GM21723 (cell line): ENCODE measurements at regions not wholly inside any gene's neighbourhood (a gene's known extent, or its start where the extent isn't known, plus 50 kb on each side); places are given as distances from the start of the nearest gene placed in this dataset.
"Not testable (repeated sequence)": the region's sequence is repeated elsewhere in the genome, so short reads cannot be mapped to it uniquely, and the experiment has no call there.

Source experiments
- ATAC-seq: cut with Tn5 transposase; IDR thresholded peaks from one replicate; pipeline ENCODE4 v1.9.1; 2021; ENCODE audit warnings: mild to moderate bottlenecking, moderate library complexity; ENCODE audit not compliant: unreplicated experiment

DNA sequence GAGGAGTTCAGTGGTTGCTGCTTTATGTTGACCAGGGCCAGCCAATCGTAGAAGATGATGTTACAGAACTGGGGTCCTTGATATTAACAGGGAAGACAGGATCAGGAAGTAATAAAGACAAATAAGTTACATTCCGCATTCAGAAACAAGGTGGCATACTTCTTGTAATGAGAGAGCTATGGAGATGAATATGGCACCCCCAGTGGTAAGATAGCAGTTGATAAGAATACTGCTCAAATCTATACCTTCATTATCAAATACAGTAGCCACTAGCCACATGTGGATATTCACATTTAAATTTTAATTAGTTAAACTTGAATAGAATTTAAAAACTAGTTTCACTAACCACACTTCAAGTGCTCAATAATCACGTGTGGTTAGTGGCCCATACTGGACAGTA is 290.4 kb upstream of the RBMS1 start:
- no peak for ATAC-seq

DNA sequence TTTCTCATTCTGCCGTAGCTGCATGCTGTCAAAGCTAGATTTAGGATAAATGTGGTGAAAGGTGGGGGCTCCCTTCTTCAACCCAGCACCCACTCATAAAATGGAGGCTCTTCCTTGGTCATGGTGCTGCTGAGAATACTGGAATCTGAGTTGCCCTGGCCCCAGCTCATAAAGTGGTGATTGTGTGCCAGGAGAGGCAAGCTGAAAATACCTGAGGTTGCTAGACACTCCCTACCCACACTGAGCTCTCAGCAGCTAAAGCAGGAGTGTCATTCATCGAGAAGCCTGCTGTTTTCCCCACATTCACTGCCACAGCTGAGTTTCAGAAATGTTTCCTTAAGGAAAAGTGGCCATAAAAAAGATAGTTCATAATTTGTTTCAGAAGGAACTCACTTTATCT is 297.1 kb upstream of the RBMS1 start:
- ATAC-seq: no peak

DNA sequence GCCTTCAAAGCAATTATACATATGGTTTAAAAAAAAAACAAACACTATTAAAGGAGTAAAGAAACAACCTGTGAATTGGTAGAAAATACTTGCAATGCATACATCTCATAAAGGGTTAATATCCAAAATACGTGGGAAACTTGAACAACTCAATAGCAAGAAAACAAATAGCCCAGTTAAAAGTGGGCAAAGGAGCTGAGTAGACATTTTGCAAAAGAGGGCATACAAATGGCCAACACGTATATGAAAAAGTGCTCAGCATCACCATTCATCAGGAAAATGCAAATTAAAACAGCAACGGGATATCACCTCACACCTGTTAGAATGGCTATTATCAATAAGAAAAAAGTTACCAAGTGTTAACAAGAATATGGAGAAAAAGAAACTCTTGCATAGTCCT is 298.3 kb upstream of the RBMS1 start:
- ATAC-seq: no peak

DNA sequence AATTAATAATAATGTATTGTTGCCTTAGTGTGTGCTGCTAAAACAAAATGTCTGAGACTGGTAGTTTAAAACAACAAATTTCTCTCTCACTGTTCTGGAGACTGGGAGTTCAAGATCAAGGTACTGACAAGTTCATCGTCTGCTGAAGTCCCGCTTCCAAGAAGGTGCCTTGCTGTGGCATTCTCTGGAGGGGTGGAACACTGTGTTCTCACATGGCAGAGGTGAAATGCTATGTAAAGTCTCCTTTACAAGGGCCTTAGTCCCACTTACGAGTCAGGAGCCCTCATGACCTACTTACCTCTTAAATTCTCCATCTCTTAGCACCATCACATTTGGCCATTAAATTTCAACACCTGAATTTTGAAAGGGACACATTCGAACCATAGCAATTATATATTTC is 299.2 kb upstream of the RBMS1 start:
- ATAC-seq: no peak

- ATAC-seq: no peak
These were observed 301.3 kb upstream of the RBMS1 start for GRCh38 chr2:160794926-160795325.

GRCh38 chr2:160803881-160804280 is 310.3 kb upstream of the RBMS1 start:
- ATAC-seq: no peak

- no peak for ATAC-seq
These were observed 316.8 kb upstream of the RBMS1 start for GRCh38 chr2:160810406-160810805.

DNA sequence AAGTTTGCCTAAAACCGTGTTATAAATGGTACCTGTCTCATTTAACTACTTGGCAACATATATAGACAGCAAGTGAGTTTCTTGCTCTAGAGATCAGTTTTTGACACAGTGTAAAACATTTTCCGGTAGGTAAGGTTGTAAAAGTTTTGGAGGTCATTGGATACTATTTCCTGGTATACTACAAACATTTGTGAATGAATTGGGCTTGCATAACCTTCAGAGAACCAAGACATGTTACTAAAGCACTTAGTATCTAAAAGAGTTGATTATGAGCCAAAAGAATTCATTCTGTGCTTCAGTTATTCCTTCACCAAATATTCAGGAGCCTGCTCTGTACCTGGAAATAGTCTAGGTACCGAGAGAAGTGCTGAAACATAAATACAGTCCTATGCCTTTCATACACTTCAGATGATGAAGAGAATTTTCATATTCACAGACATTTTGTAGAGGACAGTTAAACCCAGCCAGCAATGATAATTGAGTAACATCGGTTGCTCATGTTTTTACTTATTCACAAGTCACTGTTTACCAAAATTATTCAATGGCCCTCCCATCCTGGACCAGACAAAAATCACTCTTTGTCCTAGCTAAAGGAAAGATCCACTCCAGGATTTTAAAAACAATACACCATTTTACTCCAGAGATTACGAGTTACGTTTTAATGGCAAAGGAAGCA is 319.4 kb upstream of the RBMS1 start:
- no peak for ATAC-seq

- no peak for ATAC-seq
These were observed 319.9 kb upstream of the RBMS1 start for GRCh38 chr2:160813506-160813858.

DNA sequence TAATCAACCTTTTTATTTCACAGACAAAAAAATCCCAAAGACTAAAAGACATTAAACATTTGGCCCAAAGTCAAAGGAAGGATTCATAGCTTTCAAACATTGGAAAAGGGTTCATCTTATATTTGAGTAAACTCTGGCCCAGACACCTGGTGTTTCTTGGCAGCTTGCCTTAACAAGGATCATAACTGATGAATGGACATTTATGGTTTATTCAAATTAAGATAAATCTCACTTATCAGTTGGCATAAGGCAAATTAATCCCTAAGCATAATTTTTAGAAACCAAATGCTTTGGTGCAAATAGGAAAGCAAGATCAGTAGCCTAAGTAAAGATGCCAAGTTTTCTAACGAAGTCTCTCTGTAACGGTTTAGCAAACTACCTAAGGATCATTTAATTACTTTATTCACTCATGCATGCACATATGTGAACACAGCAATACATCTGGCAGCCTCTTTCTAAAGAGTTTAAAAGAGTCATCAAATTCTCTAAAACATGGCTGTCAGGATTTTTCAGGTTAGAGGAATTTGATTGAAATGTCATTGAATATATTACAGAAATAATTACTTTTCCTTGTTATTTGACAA is 323.4 kb upstream of the RBMS1 start:
- ATAC-seq: no peak

DNA sequence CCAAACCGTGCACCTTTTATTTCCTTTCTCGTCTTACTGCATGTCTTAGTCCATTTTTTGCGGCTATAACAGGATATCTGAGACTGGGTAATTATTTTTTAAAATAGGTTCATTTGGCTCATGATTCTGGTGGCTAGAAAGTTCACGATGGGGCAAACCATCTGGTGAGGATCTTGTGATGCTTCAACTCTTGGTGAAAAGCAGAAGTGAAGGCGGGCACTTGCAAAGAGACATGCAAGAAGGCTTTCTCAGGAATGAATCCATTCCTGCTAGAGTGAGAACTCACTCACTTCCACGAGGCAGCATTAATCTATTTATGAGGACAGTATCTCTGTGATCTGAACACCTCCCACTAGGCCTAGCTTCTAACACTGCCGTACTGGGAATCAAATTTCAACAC is 327.1 kb upstream of the RBMS1 start:
- ATAC-seq: no peak

DNA sequence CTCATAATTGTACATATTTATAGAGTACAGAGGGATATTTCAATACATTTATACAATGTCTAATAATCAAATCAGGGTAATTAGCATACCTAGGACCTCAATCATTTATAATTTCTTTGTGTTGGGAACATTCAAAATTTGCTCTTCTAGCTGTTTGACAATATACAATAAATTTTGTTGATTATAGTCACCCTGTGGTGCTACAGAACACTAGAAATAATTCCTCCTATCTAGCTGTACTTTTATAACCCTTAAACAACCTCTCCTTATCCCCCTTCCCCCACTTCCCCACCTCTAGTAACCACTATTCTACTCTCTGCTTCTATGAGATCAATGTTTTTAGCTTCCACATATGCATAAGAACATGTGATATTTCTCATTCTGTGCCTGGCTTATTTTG is 328.4 kb upstream of the RBMS1 start:
- no peak for ATAC-seq

- ATAC-seq: no peak
These were observed 331.8 kb upstream of the RBMS1 start for GRCh38 chr2:160825433-160825832.

- no peak for ATAC-seq
These were observed 332.9 kb upstream of the RBMS1 start for GRCh38 chr2:160826496-160826895.

- no peak for ATAC-seq
These were observed 332.2 kb upstream of the TANK start for GRCh38 chr2:160828076-160828475.

DNA sequence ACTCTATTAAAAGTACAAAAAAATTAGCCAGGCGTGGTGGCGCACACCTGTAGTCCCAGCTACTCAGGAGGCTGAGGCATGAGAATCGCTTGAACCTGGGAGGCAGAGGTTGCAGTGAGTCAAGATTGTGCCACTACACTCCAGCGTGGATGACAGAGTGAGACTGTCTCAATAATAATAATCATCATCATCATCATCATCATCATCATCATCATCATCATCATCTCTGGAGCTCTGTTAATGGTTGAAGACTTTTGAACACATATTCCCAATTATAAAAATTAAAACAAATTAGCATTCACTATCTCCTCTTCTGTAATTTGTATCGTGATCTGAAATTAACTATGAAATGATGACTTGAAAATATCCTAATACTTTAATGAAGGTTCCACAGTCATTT is 327.8 kb upstream of the TANK start:
- not testable (repeated sequence) for ATAC-seq

GRCh38 chr2:160835166-160835565 is 325.1 kb upstream of the TANK start:
- no peak for ATAC-seq

GRCh38 chr2:160836755-160837154 is 323.5 kb upstream of the TANK start:
- ATAC-seq: no peak

GRCh38 chr2:160837416-160837815 is 322.8 kb upstream of the TANK start:
- ATAC-seq: no peak

GRCh38 chr2:160838147-160838546 is 322.1 kb upstream of the TANK start:
- ATAC-seq: no peak

- no peak for ATAC-seq
These were observed 321.5 kb upstream of the TANK start for GRCh38 chr2:160838691-160839090.

- ATAC-seq: no peak
These were observed 317.9 kb upstream of the TANK start for GRCh38 chr2:160842286-160842685.

DNA sequence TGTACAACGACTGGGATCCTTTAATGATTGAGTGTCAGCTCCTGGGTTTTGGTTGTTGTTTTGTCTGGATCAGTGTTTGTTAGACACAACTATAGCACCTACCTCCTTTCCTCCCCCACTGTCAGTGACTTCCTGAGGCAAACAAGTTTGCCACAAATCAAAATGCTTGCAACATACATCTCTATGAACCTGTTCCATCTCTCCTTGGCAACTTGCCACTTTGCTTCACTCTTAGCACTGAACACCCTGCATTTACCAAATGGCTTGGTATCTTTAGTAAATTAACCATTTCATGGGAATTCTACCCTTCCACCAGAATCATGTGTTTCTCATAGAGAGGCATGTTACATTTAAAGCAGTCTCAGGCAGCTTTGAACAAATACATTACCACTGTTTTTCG is 301.1 kb upstream of the TANK start:
- no peak for ATAC-seq
